OCI-M2 (cell line): ENCODE measurements at regions not wholly inside any gene's neighbourhood (a gene's known extent, or its start where the extent isn't known, plus 50 kb on each side); places are given as distances from the start of the nearest gene placed in this dataset.

Source experiments
- DNase-seq: peaks from one replicate; lab custom pipeline; 2025; ENCODE audit not compliant: unreplicated experiment; lab: John Stamatoyannopoulos, UW

GRCh38 chr14:71687166-71687831 lies 244.9 kb upstream of the RGS6 start:
- DNase-seq, result no peak

GRCh38 chr14:71688576-71688975 lies 243.7 kb upstream of the RGS6 start:
- no peak for DNase-seq

GRCh38 chr14:71690478-71690877 lies 241.8 kb upstream of the RGS6 start:
- DNase-seq, result no peak

- DNase-seq, result no peak
Observed at GRCh38 chr14:71692496-71692895, 239.7 kb upstream of the RGS6 start.

- DNase-seq, result no peak
Observed at GRCh38 chr14:71693381-71693780, 238.8 kb upstream of the RGS6 start.

GRCh38 chr14:71694591-71695530 lies 237.4 kb upstream of the RGS6 start:
- DNase-seq, result no peak

- no peak for DNase-seq
Observed at GRCh38 chr14:71695611-71696350, 236.4 kb upstream of the RGS6 start.

- no peak for DNase-seq
Observed at GRCh38 chr14:71698027-71698426, 234.2 kb upstream of the RGS6 start.

GRCh38 chr14:71698673-71699072 lies 233.6 kb upstream of the RGS6 start:
- DNase-seq, result no peak

GRCh38 chr14:71701990-71702389 lies 230.2 kb upstream of the RGS6 start:
- no peak for DNase-seq

GRCh38 chr14:71702786-71703185 lies 229.4 kb upstream of the RGS6 start:
- no peak for DNase-seq

GRCh38 chr14:71703477-71703876 lies 228.8 kb upstream of the RGS6 start:
- no peak for DNase-seq

- no peak for DNase-seq
Observed at GRCh38 chr14:71704210-71704609, 228.0 kb upstream of the RGS6 start.

- no peak for DNase-seq
Observed at GRCh38 chr14:71705460-71705859, 226.8 kb upstream of the RGS6 start.

- no peak for DNase-seq
Observed at GRCh38 chr14:71709076-71709475, 223.2 kb upstream of the RGS6 start.

- DNase-seq, result no peak
Observed at GRCh38 chr14:71709987-71710386, 222.2 kb upstream of the RGS6 start.

GRCh38 chr14:71711125-71711524 lies 221.1 kb upstream of the RGS6 start:
- DNase-seq, result no peak

GRCh38 chr14:71711619-71712018 lies 220.6 kb upstream of the RGS6 start:
- DNase-seq, result no peak

- DNase-seq, result no peak
Observed at GRCh38 chr14:71712478-71712877, 219.8 kb upstream of the RGS6 start.

- DNase-seq, result no peak
Observed at GRCh38 chr14:71713016-71713415, 219.2 kb upstream of the RGS6 start.

- DNase-seq, result no peak
Observed at GRCh38 chr14:71713451-71713850, 218.8 kb upstream of the RGS6 start.

GRCh38 chr14:71714225-71714624 lies 218.0 kb upstream of the RGS6 start:
- DNase-seq, result no peak
